Ammon's horn (tissue), 1 donor: ENCODE measurements at regions not wholly inside any gene's neighbourhood (a gene's known extent, or its start where the extent isn't known, plus 50 kb on each side); places are given as distances from the start of the nearest gene placed in this dataset.

Experiments
- DNase-seq: peaks from one replicate; pipeline ENCODE4 v3.0.0-alpha.2; 2016; ENCODE audit warnings: low spot score

DNA sequence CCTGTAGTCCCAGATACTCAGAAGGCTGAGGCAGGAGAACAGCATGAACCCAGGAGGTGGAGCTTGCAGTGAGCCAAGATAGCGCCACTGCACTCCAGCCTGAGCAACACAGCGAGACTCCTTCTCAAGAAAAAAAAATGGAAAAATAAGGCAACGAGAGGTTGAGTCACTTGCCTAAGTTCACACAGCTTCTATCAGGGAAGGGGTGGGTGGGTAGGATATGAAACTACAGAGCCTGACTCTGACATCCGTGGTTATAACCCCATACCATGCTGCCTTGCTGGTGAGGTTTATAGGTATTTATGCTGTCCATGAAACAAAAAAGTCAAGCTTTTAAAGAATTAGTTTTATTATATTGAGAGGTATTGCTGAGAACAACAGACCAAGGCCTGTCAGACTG, 61.5 kb upstream of the RAB4A start:
- no peak for DNase-seq

DNA sequence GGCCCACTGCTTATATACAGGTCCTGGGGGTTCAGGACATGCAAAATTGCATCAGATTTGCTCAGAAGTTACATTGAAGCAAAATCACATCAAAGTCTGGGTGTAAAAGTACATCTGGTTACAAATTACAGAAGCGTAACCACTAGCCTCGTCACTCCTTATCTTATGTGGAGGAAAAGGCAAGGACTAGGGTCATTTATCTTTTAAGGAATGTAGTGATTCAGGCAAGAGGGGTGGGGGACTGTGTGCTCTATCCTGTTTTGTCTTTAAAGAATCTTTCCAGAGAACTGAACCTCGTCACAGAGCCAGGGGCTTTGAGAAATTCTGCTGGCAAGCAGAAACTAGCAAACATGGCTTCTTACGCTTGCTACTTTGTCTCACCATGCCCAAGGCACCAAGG, 61.1 kb upstream of the RAB4A start:
- DNase-seq = no peak

DNA sequence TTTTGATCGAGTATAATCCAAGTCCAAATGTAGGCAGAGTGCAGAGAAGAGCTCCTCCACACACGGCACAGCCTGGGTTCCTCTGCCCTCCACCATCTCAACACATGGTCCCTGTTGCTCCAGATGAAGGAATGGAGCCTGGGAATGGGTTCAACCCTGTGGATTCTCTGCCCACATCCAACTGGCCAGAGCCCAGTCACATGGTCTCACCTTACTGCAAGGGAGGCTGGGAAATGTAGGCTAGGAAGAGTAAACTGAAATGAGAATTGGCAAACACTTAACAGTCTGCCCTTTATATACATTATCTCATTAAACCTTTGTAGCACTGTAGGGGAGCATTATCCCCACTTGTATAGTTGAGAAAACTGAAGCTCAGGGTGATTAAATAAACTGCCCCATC, 60.1 kb upstream of the RAB4A start:
- no peak for DNase-seq

DNA sequence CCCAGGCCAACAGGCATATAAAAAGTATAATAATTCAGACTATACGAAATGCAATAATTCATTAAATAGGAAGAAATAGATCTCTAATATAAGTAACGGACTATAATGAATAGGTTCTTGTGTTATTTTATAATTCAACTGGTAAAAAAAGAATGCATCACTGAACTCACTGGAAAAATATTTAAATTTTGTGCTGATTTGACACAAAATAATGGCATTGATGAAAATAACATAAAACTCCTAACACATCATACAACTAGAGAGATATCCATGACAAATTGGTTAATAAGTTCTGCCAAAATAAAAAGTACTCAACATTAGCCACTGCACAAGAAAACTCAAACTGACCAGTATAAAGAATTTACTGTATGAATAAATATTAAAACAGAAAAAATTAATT, 57.1 kb upstream of the RAB4A start:
- no peak for DNase-seq

DNA sequence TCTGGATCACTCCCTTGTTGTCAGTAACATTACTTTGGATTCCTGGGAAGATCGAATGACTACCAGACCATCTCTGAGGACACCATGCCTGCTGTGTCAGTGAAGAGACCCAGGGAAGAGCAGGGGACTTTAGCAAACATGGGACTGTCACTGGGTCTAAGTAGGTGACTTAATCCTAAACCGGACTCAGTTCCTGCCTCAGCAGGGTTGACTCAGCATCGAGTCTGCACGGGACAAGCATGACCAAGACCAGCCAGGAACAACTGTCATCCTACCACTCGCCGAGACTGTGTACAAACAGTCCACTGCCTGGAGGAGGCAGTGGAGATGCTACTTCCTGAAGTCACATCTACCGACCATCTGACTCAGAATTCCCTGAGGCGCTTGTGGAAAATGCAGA, 53.2 kb upstream of the RAB4A start:
- no peak for DNase-seq

DNA sequence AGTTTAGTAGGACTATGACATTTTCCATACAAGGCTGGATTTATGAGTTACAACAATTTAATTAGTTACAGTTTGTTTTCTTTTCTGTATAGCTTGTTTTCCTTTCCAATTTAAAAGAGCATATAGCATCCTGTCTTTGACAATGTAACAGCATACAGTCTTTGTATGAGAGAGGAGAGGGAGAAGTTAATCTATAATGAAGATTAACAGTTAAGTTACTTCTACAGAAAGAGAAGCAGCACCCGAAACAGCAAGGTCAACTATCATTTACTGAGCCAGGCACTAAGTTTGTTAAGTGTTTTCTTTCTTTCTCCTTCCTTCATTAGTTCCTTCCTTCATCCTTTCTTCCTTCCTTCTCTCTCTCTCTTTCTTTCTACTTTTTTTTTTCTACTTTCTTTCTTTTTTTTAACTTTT, 52.3 kb upstream of the RAB4A start:
- DNase-seq = no peak

DNA sequence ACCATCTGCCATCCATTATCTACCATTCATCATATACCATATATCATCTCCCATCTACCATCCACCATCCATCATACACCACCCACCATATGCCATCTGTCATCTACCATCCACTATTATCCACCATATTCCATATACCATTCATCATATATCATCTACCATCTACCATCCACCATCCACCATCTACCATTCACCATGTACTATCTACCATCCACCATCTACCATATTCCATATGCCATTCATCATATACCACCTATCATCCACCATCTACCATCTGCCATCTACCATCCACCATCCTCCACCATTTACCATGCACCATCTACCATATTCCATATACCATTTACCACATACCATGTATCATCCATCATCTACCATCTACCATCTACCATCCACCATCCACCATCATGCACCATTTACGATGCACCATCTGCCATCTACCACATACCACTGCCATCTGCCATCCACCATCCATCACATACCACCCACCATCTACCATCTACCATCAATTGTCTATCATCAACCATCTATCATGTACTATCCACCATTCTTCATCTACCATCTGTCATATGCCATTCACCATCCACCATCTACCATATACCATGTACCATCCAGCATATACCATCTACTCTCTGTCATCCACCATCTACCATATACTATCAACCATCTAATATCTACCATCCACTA, 50.6 kb upstream of the RAB4A start:
- no peak for DNase-seq

DNA sequence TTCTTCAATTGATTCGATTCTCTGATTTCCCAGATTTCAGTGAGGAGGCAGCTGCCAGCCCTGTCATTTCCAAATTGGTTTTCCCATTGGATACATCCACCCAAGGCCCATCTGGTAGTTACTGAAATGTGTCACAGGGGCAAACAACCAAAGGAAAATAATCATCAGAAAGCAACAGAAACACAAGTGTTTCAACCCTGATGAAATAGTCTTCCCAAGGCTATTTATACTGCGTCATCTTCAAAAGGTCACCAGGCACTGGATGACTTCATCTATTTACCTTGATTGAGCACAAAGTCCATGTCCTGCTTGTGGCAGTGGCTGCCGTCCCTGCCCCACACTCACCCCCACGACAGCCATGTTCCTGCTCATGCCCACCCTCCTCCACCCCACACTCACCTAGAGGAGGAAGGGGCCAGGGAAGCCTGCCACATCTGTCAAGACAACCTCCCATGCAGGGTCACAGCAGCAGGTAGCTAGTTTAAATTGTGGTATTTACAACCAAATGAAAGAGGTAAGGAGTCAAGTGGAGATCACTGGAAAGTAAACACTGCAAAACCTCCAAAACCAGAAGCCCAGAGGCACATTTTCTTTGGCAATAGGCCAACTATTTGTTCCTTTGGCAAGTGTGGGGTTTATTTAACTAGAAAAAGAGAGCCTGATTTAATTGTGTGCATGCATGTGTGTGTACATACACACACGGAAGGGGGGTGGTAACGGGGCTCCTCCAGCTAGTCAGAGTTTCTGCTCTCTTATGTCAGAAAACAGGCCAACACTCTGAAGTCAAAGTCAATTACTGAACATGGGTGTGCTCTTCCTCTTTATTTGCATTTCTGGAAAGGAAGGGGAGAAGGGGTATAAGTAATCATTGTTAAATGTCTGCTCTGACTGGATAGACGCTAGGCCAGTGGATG, 49.5 kb upstream of the RAB4A start:
- no peak for DNase-seq
